ENCODE measurements at regions not wholly inside any gene's neighbourhood (a gene's known extent, or its start where the extent isn't known, plus 50 kb on each side); places are given as distances from the start of the nearest gene placed in this dataset.

DNA sequence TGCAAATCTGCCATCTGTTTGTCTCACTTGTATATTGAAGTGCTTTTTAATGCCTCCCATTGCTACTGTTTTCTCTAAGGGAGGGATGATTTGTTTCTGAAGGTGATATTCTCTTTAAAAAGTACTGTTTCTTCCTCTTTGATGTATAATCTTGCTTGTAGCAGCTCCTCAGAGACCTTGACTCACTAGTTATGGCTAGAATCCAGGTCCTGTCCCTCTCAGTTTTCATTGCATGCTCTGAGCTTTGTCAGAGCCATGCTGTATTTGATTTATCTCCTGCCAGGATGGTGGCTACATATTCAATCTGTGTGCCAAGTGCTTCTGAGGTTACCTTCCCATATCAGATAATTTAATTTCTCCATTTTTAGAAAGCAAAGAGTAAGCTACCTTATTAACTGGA is 56.0 kb downstream of the GLUD2 start:
- TF ChIP-seq, protein P1, sequence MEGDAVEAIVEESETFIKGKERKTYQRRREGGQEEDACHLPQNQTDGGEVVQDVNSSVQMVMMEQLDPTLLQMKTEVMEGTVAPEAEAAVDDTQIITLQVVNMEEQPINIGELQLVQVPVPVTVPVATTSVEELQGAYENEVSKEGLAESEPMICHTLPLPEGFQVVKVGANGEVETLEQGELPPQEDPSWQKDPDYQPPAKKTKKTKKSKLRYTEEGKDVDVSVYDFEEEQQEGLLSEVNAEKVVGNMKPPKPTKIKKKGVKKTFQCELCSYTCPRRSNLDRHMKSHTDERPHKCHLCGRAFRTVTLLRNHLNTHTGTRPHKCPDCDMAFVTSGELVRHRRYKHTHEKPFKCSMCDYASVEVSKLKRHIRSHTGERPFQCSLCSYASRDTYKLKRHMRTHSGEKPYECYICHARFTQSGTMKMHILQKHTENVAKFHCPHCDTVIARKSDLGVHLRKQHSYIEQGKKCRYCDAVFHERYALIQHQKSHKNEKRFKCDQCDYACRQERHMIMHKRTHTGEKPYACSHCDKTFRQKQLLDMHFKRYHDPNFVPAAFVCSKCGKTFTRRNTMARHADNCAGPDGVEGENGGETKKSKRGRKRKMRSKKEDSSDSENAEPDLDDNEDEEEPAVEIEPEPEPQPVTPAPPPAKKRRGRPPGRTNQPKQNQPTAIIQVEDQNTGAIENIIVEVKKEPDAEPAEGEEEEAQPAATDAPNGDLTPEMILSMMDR (IDR thresholded peaks at IDR 0.05) = no peak
- TF ChIP-seq POLR2AphosphoS5 (IDR thresholded peaks at IDR 0.05) = no peak
